Liver (tissue), 3 donors: ENCODE measurements at regions not wholly inside any gene's neighbourhood (a gene's known extent, or its start where the extent isn't known, plus 50 kb on each side); places are given as distances from the start of the nearest gene placed in this dataset.

ENCODE experiments used
- CTCF ChIP-seq: fragments of 150-350 bp; IDR thresholded peaks from 2 replicates; pipeline ENCODE4 v1.5.1; 2017; ENCODE audit warnings: improper control_type of control experiment, low read depth, low read length; ENCODE audit not compliant: missing input control
- GABPA ChIP-seq, 2 donors: IDR thresholded peaks in 1 of 2; conservative IDR thresholded peaks in 1 of 2; 2 replicates each; pipeline ENCODE4 v1.6.1; 2016; ENCODE audit warnings: antibody characterized with exemption in 2 of 2, mild to moderate bottlenecking in 1 of 2, moderate library complexity in 1 of 2
- JUND ChIP-seq, 2 donors: IDR thresholded peaks; 2 replicates each; pipeline ENCODE4 v1.6.1; 2016; ENCODE audit warnings: antibody characterized with exemption in 2 of 2
- NR2F2 ChIP-seq: IDR thresholded peaks from 2 replicates; pipeline ENCODE4 v1.6.1; 2016; ENCODE audit warnings: antibody characterized with exemption
- RAD21 ChIP-seq, 2 donors: IDR thresholded peaks; 2 replicates each; pipeline ENCODE4 v1.6.1; 2016; ENCODE audit warnings: antibody characterized with exemption in 2 of 2, mild to moderate bottlenecking in 2 of 2
- RXRA ChIP-seq, 2 donors: IDR thresholded peaks; 2 replicates each; pipeline ENCODE4 v1.6.1; 2017 to 2018; ENCODE audit warnings: antibody characterized with exemption in 2 of 2, mild to moderate bottlenecking in 1 of 2
- SP1 ChIP-seq: IDR thresholded peaks from 2 replicates; pipeline ENCODE4 v1.6.1; 2018; ENCODE audit warnings: antibody characterized with exemption, mild to moderate bottlenecking
- TAF1 ChIP-seq: conservative IDR thresholded peaks from 2 replicates; pipeline ENCODE4 v1.6.1; 2016; ENCODE audit warnings: antibody characterized with exemption, mild to moderate bottlenecking
- YY1 ChIP-seq: IDR thresholded peaks from 2 replicates; pipeline ENCODE4 v1.6.1; 2016; ENCODE audit warnings: antibody characterized with exemption, mild to moderate bottlenecking
- ZBTB33 ChIP-seq: IDR thresholded peaks from 2 replicates; pipeline ENCODE4 v1.6.1; 2016; ENCODE audit warnings: antibody characterized with exemption
- TF ChIP-seq, protein P1 (sequence below): IDR thresholded peaks from 2 replicates; pipeline ENCODE4 v1.6.1; 2016; ENCODE audit warnings: antibody characterized with exemption
- TF ChIP-seq, protein P2 (sequence below): IDR thresholded peaks from 2 replicates; pipeline ENCODE4 v1.6.1; 2016; ENCODE audit warnings: antibody characterized with exemption, mild to moderate bottlenecking
- donor health status: healthy.
- donor health status: healthy.

DNA sequence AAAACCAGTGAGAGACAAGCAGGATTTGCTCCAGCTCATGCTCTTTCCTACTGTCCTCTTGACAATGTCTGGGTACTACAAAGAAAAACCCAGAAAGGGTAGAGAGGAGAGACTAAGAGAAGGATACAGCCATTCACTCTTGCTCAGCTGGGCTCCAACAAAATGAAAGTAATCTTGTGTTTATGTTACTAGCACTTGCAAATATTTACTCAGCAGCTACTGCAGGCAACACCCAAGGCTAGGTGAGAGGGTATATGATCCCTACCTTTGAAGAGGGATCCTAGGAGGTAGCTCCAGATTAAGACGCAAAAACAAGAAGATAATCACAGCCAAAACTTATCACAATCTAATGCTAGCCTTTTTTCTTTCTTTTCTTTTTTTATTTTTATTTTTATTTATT lies 329.6 kb upstream of the ACVR2A start:
- TF ChIP-seq ZBTB33 (no peak), CTCF (no peak), TAF1 (no peak), YY1 (no peak), RAD21 (IDR thresholded peaks at IDR 0.05) (no peak), NR2F2 (no peak), GABPA (IDR thresholded peaks at IDR 0.05 in 1 of 2, conservative IDR thresholded peaks at IDR 0.05 in 1 of 2) (no peak), JUND (IDR thresholded peaks at IDR 0.05) (no peak), RXRA (IDR thresholded peaks at IDR 0.05) (no peak), SP1 (no peak)
- TF ChIP-seq, protein P1, sequence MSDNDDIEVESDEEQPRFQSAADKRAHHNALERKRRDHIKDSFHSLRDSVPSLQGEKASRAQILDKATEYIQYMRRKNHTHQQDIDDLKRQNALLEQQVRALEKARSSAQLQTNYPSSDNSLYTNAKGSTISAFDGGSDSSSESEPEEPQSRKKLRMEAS = no peak
- TF ChIP-seq, protein P2, sequence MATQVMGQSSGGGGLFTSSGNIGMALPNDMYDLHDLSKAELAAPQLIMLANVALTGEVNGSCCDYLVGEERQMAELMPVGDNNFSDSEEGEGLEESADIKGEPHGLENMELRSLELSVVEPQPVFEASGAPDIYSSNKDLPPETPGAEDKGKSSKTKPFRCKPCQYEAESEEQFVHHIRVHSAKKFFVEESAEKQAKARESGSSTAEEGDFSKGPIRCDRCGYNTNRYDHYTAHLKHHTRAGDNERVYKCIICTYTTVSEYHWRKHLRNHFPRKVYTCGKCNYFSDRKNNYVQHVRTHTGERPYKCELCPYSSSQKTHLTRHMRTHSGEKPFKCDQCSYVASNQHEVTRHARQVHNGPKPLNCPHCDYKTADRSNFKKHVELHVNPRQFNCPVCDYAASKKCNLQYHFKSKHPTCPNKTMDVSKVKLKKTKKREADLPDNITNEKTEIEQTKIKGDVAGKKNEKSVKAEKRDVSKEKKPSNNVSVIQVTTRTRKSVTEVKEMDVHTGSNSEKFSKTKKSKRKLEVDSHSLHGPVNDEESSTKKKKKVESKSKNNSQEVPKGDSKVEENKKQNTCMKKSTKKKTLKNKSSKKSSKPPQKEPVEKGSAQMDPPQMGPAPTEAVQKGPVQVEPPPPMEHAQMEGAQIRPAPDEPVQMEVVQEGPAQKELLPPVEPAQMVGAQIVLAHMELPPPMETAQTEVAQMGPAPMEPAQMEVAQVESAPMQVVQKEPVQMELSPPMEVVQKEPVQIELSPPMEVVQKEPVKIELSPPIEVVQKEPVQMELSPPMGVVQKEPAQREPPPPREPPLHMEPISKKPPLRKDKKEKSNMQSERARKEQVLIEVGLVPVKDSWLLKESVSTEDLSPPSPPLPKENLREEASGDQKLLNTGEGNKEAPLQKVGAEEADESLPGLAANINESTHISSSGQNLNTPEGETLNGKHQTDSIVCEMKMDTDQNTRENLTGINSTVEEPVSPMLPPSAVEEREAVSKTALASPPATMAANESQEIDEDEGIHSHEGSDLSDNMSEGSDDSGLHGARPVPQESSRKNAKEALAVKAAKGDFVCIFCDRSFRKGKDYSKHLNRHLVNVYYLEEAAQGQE = no peak
